ENCODE measurements at regions not wholly inside any gene's neighbourhood (a gene's known extent, or its start where the extent isn't known, plus 50 kb on each side); places are given as distances from the start of the nearest gene placed in this dataset.

- no peak for DNase-seq
Observed at GRCh38 chr22:47781427-47782111, 1019.1 kb downstream of the TBC1D22A start.

- DNase-seq: no peak
Observed at GRCh38 chr22:47781024-47781423, 1018.6 kb downstream of the TBC1D22A start.

- no peak for DNase-seq
Observed at GRCh38 chr22:47780281-47780875, 1017.9 kb downstream of the TBC1D22A start.

- DNase-seq: no peak
Observed at GRCh38 chr22:47779474-47779873, 1017.0 kb downstream of the TBC1D22A start.

- DNase-seq: no peak
Observed at GRCh38 chr22:47778160-47778658, 1015.8 kb downstream of the TBC1D22A start.

- no peak for DNase-seq
Observed at GRCh38 chr22:47777426-47777825, 1015.0 kb downstream of the TBC1D22A start.

- no peak for DNase-seq
Observed at GRCh38 chr22:47776329-47776728, 1013.9 kb downstream of the TBC1D22A start.

- DNase-seq: no peak
Observed at GRCh38 chr22:47775686-47776085, 1013.2 kb downstream of the TBC1D22A start.

- DNase-seq: no peak
Observed at GRCh38 chr22:47775191-47775590, 1012.7 kb downstream of the TBC1D22A start.

GRCh38 chr22:47773635-47774034 lies 1011.2 kb downstream of the TBC1D22A start:
- no peak for DNase-seq

GRCh38 chr22:47772864-47773263 lies 1010.4 kb downstream of the TBC1D22A start:
- DNase-seq: no peak

GRCh38 chr22:47769652-47770051 lies 1007.2 kb downstream of the TBC1D22A start:
- no peak for DNase-seq

GRCh38 chr22:47768027-47768426 lies 1005.6 kb downstream of the TBC1D22A start:
- DNase-seq: no peak

- no peak for DNase-seq
Observed at GRCh38 chr22:47767403-47767802, 1005.0 kb downstream of the TBC1D22A start.

GRCh38 chr22:47765757-47766156 lies 1003.3 kb downstream of the TBC1D22A start:
- no peak for DNase-seq

- DNase-seq: no peak
Observed at GRCh38 chr22:47762141-47762540, 999.7 kb downstream of the TBC1D22A start.

- DNase-seq: no peak
Observed at GRCh38 chr22:47759909-47760308, 997.5 kb downstream of the TBC1D22A start.

- DNase-seq: no peak
Observed at GRCh38 chr22:47757741-47758140, 995.3 kb downstream of the TBC1D22A start.

- no peak for DNase-seq
Observed at GRCh38 chr22:47750086-47750485, 987.6 kb downstream of the TBC1D22A start.

- no peak for DNase-seq
Observed at GRCh38 chr22:47748957-47749356, 986.5 kb downstream of the TBC1D22A start.

- no peak for DNase-seq
Observed at GRCh38 chr22:47748271-47748670, 985.8 kb downstream of the TBC1D22A start.

GRCh38 chr22:47740109-47740805 lies 977.8 kb downstream of the TBC1D22A start:
- DNase-seq: no peak

- no peak for DNase-seq
Observed at GRCh38 chr22:47739291-47740015, 977.0 kb downstream of the TBC1D22A start.
